GM19463 (cell line): ENCODE measurements at regions not wholly inside any gene's neighbourhood (a gene's known extent, or its start where the extent isn't known, plus 50 kb on each side); places are given as distances from the start of the nearest gene placed in this dataset.

Experiments
- ATAC-seq: cut with Tn5 transposase; IDR thresholded peaks from one replicate; pipeline ENCODE4 v1.9.1; 2021; ENCODE audit warnings: mild to moderate bottlenecking, moderate library complexity; ENCODE audit not compliant: unreplicated experiment

GRCh38 chr2:160910681-160911080 is 249.5 kb upstream of the TANK start:
- no peak for ATAC-seq

DNA sequence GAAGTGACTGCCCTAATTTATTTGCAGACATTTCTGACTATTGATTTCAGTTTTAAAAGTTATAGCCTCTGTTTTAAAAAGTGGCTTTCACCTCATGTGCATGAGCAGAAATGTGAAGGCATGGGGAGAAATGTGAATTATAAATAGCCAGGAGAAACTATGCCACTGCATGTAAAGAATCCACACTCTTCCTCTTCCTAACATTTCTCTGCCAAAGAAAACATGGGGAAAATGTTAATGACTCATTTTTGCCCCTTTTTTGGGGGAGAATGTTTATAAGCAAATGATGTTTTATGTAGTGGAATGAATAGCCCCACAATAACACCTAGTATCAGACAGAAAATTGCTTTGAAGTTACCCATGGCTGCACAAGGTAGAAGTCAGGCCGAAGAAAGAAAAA is 249.0 kb upstream of the TANK start:
- ATAC-seq = no peak

- ATAC-seq = no peak
Measured at GRCh38 chr2:160912276-160912675, 248.0 kb upstream of the TANK start.

GRCh38 chr2:160913323-160913722 is 246.9 kb upstream of the TANK start:
- ATAC-seq = no peak

DNA sequence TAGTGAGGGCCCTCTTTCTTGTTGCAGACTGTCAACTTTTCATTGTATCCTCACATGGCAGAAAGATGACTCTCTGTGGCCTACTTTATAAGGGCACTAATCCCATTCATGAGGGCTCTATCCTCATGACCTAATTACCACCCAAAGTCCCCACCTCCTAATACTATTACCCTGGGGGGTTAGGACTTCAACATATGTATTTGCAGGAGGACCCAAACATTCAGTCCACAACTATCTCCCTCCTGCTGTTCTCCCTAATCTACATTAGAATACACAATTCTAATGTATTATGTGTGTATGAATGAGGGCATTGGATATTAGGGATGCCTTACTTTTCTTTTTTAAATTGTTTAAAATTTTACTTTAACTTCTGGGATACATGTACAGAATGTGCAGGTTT is 246.0 kb upstream of the TANK start:
- no peak for ATAC-seq

- ATAC-seq = no peak
Measured at GRCh38 chr2:160916300-160916699, 243.9 kb upstream of the TANK start.

DNA sequence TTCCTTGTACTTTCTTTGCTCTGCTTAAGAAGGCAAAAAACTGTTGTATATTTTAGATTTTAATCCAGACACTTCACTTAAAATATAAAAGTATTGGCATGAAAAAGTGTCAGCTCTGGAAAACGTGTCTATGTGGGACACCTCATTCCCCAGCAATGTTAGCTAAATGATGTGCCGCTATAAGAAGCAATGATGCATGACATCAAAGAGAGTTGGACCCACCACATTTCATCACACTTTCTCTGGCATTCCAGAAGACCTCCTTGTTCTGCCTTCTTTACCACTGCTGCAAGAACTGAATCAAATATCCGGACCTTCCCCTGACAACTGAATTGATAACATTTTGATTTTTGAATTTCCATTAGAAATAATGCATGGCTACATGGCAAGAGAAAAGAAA is 242.4 kb upstream of the TANK start:
- ATAC-seq = no peak

DNA sequence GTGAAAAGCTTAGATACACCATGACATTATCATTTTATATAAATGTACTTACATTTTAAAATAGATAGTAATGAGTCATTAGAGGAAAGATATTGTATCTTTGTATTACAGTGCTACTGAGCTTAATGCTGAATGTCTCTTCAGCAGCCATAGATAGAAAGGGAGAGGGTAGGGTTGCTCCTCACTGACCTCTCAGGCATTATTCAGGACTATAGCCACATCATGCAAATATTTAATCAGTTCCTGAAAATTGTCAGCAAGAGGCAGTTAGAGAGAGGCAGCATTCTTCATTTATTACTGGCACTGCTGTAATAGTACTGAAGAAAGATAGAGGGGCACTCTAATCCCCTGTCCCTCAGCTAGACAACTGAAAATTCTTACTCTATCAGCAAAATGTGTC is 242.0 kb upstream of the TANK start:
- no peak for ATAC-seq

DNA sequence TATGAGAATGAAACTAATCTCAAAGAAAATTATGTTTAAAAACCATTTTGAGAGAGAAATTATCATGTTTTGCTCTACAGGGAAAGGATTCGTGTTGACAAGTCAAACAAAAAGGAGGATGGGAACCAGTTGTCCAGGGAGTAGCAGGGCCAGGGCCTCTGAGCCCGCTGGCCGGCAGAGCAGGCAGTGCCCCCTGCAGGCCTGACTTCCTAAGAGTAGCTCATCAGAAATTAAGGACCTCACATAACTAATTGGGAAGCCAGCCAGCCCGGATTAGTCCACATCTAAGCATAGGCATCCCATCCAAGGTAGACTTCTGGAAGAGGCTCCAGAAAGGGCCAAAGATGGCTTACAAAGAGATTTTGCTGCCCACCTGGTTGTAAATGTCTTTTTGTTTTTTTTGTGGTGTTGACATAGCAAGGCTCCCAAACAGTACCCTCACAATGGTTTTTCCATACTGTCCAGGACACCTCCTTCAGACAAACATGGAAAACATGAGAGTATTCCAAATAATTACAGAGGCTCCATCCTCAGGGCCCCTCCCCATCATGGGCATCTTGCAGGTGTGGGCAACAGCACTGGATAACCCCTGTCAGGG is 241.2 kb upstream of the TANK start:
- peak; percentile 60 for ATAC-seq

DNA sequence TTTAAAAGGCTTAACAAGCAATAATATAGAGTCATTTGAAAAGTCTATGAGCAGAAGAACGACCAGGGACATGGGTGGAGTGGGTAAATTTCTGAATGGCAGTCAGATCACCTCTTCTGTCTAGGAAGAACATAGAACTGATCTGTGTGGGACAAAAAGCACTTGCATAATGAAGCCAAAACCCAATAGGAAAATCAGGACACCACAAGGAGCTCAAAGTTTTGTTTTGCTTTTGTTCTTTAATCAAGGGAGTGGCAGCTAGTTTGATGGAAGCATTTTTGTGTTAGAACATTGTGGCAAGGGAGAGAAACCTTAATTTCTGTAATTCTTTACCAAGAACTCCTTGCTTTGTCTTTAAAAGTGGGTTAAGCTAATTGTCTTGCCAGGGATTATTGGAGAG is 240.2 kb upstream of the TANK start:
- ATAC-seq = no peak

- ATAC-seq = no peak
Measured at GRCh38 chr2:160920791-160921303, 239.4 kb upstream of the TANK start.

DNA sequence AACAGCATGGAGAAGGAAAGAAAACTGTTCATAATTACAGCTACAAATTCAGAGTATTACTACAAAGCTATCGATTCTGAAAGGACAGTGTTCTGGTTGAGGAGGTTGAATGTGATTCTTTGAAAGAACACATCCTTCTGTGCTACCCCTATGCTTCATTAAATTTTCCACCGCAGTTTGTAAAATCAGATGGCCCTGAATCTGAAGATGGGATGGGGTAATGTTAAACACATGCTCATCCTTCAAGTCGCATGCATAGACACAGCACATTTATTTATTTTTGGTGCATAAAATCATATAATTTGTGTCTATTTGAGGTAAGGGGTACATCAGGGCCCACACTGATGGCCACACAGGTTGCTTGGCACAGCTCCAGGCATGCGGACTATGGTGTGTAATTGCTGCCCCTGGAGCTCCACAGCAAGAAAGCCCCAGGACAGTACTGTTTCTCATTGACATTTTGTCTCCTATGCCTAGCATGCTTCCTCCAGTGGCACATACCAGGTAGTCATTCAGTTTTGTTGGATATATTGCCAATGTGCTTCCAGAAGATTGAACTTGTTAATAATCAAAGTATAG is 238.8 kb upstream of the TANK start:
- no peak for ATAC-seq

- no peak for ATAC-seq
Measured at GRCh38 chr2:160924936-160925353, 235.3 kb upstream of the TANK start.

GRCh38 chr2:160925956-160926355 is 234.3 kb upstream of the TANK start:
- no peak for ATAC-seq

DNA sequence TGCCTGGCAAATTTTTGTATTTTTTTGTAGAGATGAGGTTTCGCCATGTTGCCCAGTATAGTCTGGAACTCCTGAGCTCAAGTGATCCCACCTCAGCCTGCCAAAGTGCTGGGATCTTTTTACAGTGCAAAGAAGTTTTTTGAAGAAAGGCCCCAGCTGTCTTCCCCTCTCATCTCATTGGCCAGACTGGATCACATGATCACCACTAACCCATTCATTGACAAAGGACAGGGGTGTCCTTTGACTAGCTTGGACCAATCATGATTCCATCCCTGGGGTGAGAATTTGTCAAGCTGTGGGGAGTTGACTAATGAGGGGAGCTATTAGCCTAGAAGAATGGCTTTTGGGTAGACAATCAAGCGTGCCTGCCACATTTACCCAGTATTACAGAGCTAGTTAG is 232.9 kb upstream of the TANK start:
- ATAC-seq = no peak

DNA sequence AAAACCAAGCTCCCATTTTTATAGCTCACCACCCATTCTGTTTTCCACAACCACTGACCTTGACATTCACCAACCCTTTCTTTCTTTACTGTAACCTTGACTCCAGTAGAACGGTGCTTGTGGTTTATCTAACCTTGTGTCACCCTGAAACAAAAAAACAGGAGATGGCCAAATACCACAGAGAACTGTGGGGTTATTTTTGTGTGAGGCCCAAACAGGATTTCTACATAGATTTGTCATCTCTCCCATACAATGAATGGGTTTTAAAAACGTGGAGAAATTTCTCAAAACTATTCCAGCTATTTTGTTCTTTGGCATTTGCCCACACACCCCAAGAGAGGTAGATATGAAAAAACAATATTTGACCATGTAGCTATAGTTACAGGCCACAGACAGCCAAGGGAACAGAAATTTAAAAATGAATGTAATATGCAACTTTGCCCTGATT is 231.3 kb upstream of the TANK start:
- no peak for ATAC-seq

DNA sequence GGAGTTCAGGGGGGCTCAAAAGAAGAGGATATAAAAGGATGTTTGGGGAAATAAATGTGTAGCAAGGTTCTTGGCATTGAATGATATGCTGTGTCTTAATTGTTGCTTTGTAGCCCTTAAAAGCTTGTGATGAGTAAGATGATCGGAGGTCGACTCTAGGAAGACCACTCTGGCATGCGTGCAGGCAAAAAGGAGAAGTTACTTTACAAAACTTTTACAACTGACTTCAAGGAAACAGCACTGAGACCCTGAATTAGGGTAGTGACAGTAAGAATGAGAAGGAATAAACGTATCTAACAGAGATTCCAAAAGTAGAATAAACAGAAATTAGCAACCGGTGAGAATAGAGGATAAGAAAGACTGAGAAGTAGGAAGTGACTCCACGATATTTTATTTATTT is 228.7 kb upstream of the TANK start:
- ATAC-seq = no peak

DNA sequence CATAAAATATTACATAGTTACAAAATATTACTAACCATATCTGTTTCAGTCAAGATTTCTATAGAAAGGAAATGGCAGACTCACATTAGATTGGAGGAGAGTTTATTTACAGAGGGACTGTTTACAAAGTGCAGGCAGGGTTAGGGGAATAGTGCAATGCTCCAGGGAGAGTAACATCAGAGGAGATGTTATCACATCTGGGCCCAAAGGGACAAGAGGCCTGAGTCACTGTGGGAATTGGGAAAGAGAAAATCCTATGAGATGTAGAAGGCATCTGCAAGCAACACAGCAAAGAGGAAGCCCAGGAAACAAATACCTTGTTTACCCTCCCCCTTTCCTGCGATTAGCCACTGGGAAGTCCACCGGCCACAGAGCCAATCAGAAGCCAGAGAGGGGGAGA is 227.3 kb upstream of the TANK start:
- no peak for ATAC-seq

GRCh38 chr2:160934263-160934662 is 226.0 kb upstream of the TANK start:
- no peak for ATAC-seq

DNA sequence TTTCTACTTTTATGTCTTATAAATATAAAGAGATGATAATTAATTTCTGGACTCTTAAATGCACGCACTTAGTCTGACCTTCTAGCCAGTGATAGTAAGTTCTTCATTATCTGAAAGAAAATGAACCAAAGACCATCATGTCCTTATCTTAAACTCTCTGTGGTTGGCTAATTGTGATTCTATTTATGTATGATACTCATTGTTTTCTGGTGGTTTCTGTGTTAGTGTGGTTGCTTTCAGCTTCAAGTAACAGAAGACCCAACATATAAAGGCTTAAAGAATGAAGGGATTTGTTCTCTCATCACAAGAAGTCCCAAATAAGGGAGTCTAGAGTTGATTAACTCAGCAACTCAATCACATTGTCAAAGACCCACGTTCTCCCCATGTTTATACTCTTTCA is 225.2 kb upstream of the TANK start:
- no peak for ATAC-seq

GRCh38 chr2:160936044-160936806 is 224.0 kb upstream of the TANK start:
- ATAC-seq = no peak

DNA sequence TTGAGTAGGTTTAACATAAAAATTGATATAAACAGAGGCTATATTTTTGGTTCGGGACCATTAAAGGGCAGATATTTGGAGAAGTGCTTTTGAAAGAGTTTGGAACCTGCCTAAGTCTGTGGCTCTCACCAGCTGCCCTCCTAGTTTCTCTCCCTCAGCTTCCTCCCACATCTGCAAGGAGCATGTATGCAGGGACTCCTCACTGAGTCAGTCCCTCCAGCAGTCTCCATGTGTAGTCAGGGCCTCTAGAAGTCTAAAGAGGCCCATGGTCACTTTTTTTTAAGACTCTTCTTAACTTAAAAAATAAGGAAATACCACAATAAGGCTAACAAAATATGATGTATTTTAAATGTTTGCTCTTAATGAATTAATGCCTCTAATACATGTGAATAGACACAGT is 220.0 kb upstream of the TANK start:
- ATAC-seq = no peak
